Gastrocnemius medialis (tissue), 4 donors: ENCODE measurements at regions not wholly inside any gene's neighbourhood (a gene's known extent, or its start where the extent isn't known, plus 50 kb on each side); places are given as distances from the start of the nearest gene placed in this dataset.
A peak's percentile ranks its signal among the peaks of the same experiment; 100 is the strongest.

ENCODE experiments used
- ATAC-seq, 2 donors: fragments of 150-250 bp; one replicate each; pipeline ENCODE4 v1.9.1; 2016
- DNase-seq, 2 donors: peaks; one replicate each; pipeline ENCODE4 v3.0.0-alpha.2; 2019
- H3K27ac ChIP-seq, 4 donors: fragments of 200-600 bp; sonication (generic); 1 replicate in 1 of 4; 2 replicates in 3 of 4; pipeline ENCODE4 v1.5.1; 2016 to 2018; ENCODE audit warnings: mild to moderate bottlenecking in 2 of 4, moderate library complexity in 1 of 4
- H3K27me3 ChIP-seq, 3 donors: fragments of 200-600 bp; sonication (generic) in 2 of 3; 1 replicate in 1 of 3; 2 replicates in 2 of 3; pipeline versions ENCODE4 v1.5.1 to v1.6.0; 2016 to 2019; ENCODE audit warnings: mild to moderate bottlenecking in 1 of 3, moderate library complexity in 1 of 3
- H3K36me3 ChIP-seq, 2 donors: fragments of 200-600 bp; sonication (generic) in 1 of 2; one replicate each; pipeline ENCODE4 v1.5.1; 2017 to 2018
- H3K4me1 ChIP-seq, 2 donors: fragments of 200-600 bp; sonication (generic) in 1 of 2; one replicate each; pipeline ENCODE4 v1.5.1; 2016 to 2017; ENCODE audit warnings: mild to moderate bottlenecking in 2 of 2
- H3K4me3 ChIP-seq, 4 donors: fragments of 200-600 bp; sonication (generic) in 3 of 4; 1 replicate in 1 of 4; 2 replicates in 3 of 4; pipeline ENCODE4 v1.5.1; 2016 to 2019; ENCODE audit warnings: mild to moderate bottlenecking in 2 of 4
- H3K9me3 ChIP-seq, 3 donors: fragments of 200-600 bp; sonication (generic) in 2 of 3; 1 replicate in 1 of 3; 2 replicates in 2 of 3; pipeline ENCODE4 v1.5.1; 2016 to 2019
- POLR2A ChIP-seq, 2 donors: fragments of 450-650 bp; IDR thresholded peaks; one replicate each; pipeline ENCODE4 v1.6.1; 2017; ENCODE audit warnings: antibody characterized with exemption in 2 of 2, mild to moderate bottlenecking in 2 of 2, moderate library complexity in 2 of 2
- in situ Hi-C, 4 donors: fragments of 200-750 bp; cut with MboI; loops; one replicate each; pipeline versions ENCODE4 v1.15.0 to v1.8.0; 2017; ENCODE audit warnings: low sequenced_read_pairs in 4 of 4
- intact Hi-C: fragments of 100-400 bp; cut with DNase I; formaldehyde crosslinking; loops from one replicate; pipeline ENCODE4 v1.15.1; 2023; ENCODE audit warnings: low total_unique reads
- TF ChIP-seq, protein P1 (sequence below), 5 experiments: fragments of 450-650 bp in 3 of 5; fragments of 200-600 bp in 2 of 5; sonication (generic) in 2 of 5; IDR thresholded peaks in 4 of 5; conservative IDR thresholded peaks in 1 of 5; 1 replicate in 4 of 5; 2 replicates in 1 of 5; pipeline ENCODE4 v1.5.1; 2016 to 2019; ENCODE audit warnings: antibody characterized with exemption in 5 of 5, mild to moderate bottlenecking in 3 of 5, moderate library complexity in 3 of 5

DNA sequence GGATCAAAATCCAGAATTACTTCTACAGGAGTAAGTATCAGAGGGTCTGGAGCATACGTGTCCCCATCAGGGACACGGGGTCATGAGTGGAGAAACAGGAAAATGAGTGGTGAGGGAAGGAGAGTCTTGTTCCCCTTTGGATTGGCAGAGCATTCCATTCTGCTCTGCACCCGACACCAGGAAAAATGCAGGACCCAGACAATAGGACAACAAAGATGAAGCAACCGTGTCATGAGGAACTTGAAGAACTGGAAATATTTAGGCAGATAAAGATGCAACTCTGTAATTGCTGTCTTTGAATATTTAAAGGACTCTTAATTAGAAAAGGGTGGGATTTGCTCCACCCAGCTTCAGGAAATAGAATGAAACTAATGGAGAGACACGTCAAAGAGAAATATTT lies 89.0 kb upstream of the BLID start:
- H3K4me1 ChIP-seq, result peaks cover 30 to 41% of the 10 kb centered on the region in 2 donors
- intact Hi-C loops (no loop called here), in situ Hi-C loops (loop anchor here (5.0 to 10.0 kb wide), 6 partner anchors 90 to 553 kb away; partner anchors contain the start of gene BLID (in 1 of the 4))
- DNase-seq, result no peak
- no peaks in the 10 kb centered on the region for H3K36me3 ChIP-seq
- no peak overlapping the region for H3K27ac ChIP-seq
- TF ChIP-seq, protein P1, sequence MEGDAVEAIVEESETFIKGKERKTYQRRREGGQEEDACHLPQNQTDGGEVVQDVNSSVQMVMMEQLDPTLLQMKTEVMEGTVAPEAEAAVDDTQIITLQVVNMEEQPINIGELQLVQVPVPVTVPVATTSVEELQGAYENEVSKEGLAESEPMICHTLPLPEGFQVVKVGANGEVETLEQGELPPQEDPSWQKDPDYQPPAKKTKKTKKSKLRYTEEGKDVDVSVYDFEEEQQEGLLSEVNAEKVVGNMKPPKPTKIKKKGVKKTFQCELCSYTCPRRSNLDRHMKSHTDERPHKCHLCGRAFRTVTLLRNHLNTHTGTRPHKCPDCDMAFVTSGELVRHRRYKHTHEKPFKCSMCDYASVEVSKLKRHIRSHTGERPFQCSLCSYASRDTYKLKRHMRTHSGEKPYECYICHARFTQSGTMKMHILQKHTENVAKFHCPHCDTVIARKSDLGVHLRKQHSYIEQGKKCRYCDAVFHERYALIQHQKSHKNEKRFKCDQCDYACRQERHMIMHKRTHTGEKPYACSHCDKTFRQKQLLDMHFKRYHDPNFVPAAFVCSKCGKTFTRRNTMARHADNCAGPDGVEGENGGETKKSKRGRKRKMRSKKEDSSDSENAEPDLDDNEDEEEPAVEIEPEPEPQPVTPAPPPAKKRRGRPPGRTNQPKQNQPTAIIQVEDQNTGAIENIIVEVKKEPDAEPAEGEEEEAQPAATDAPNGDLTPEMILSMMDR (IDR thresholded peaks at IDR 0.05 in 4 of 5, conservative IDR thresholded peaks at IDR 0.05 in 1 of 5), result no peak
- TF ChIP-seq POLR2A (IDR thresholded peaks at IDR 0.05), result no peak
- H3K27me3 ChIP-seq, result no peaks in the 10 kb centered on the region
- ATAC-seq, result no peak
- H3K4me3 ChIP-seq, result no peak overlapping the region
- H3K9me3 ChIP-seq, result no peaks in the 10 kb centered on the region

GRCh38 chr11:122204206-122204605 lies 88.2 kb upstream of the BLID start:
- Histone ChIP-seq H3K4me1 (peaks cover 22 to 33% of the 10 kb centered on the region in 2 donors), H3K36me3 (no peaks in the 10 kb centered on the region), H3K27me3 (no peaks in the 10 kb centered on the region), H3K9me3 (no peaks in the 10 kb centered on the region), H3K27ac (no peak overlapping the region), H3K4me3 (no peak overlapping the region)
- in situ Hi-C loops (loop anchor here (10.0 kb wide), 4 partner anchors 89 to 549 kb away; partner anchors contain the start of gene BLID (in 1 of the 4)), intact Hi-C loops (no loop called here)
- no peak for DNase-seq
- TF ChIP-seq, protein P1 (IDR thresholded peaks at IDR 0.05 in 4 of 5, conservative IDR thresholded peaks at IDR 0.05 in 1 of 5), result no peak
- TF ChIP-seq POLR2A (IDR thresholded peaks at IDR 0.05), result no peak
- ATAC-seq, result no peak

DNA sequence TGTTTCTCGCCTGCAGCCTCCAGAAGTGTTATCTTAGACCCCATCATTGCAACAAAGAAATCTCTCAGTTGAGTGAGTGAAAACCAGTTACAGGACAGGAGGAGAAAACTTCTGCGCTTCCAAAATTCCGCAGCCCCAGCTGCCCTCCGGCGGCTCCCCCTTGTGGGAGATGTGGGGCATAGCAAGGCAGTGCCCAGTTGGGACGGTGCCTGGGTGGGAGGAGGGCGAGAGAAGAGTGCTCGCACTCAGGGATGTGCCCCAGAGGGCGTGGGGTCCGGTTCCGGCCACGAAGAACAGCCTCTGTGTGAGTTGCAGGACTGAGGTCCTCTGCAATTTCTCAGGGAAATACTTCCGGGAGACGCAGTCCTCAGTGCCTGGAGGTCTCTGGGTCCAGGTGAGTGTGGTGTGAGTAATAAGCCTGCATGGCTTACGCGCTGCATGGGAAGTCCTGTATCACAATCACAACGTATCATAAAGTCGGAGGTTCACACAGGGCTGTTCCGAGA lies 87.0 kb upstream of the BLID start:
- TF ChIP-seq, protein P1 (IDR thresholded peaks at IDR 0.05 in 4 of 5, conservative IDR thresholded peaks at IDR 0.05 in 1 of 5), result peak; percentile 88 to 97 (median 93)
- no peak for TF ChIP-seq POLR2A (IDR thresholded peaks at IDR 0.05)
- Histone ChIP-seq H3K4me3 (peak overlapping the region; percentile 17 to 35 (median 28)), H3K27ac (peak overlapping the region in 1 of 4 donors; percentile 22), H3K4me1 (peaks cover 10 to 21% of the 10 kb centered on the region in 2 donors), H3K27me3 (no peaks in the 10 kb centered on the region), H3K36me3 (no peaks in the 10 kb centered on the region), H3K9me3 (no peaks in the 10 kb centered on the region)
- DNase-seq (peak; percentile 41 to 63), ATAC-seq (peak; percentile 87 to 90)
- in situ Hi-C loops, result loop anchor here (10.0 kb wide), 4 partner anchors 88 to 548 kb away; partner anchors contain the start of gene BLID (in 1 of the 4)
- intact Hi-C loops, result loop anchor here (1.0 to 2.0 kb wide), 3 partner anchors 94 to 547 kb away; no protein-coding TSS in a partner anchor

- in situ Hi-C loops (loop anchor here (10.0 kb wide), 4 partner anchors 88 to 548 kb away; partner anchors contain the start of gene BLID (in 1 of the 4)), intact Hi-C loops (loop anchor here (2.0 kb wide), 2 partner anchors 94 to 182 kb away; no protein-coding TSS in a partner anchor)
- DNase-seq (no peak), ATAC-seq (peak; percentile 13 to 18)
- H3K27me3 ChIP-seq, result no peaks in the 10 kb centered on the region
- H3K4me3 ChIP-seq, result peak overlapping the region; percentile 26 to 35 (median 28)
- H3K27ac ChIP-seq, result peak overlapping the region in 2 of 4 donors; percentile 16 to 22
- H3K4me1 ChIP-seq, result peaks cover 4 to 18% of the 10 kb centered on the region in 2 donors
- H3K36me3 ChIP-seq, result no peaks in the 10 kb centered on the region
- H3K9me3 ChIP-seq, result no peaks in the 10 kb centered on the region
- TF ChIP-seq POLR2A (IDR thresholded peaks at IDR 0.05), result no peak
- TF ChIP-seq, protein P1 (IDR thresholded peaks at IDR 0.05 in 4 of 5, conservative IDR thresholded peaks at IDR 0.05 in 1 of 5), result no peak
Observed at GRCh38 chr11:122202161-122202950, 86.3 kb upstream of the BLID start.
